Glutamatergic neuron (in vitro differentiated cells): ENCODE measurements at regions not wholly inside any gene's neighbourhood (a gene's known extent, or its start where the extent isn't known, plus 50 kb on each side); places are given as distances from the start of the nearest gene placed in this dataset.

ENCODE experiments used
- DNase-seq: peaks from one replicate; pipeline ENCODE4 v3.0.0; 2022
- H3K27ac Mint-ChIP-seq: one replicate; pipeline ENCODE4 v1.8.0; 2020; ENCODE audit warnings: mild to moderate bottlenecking, mixed read lengths, inconsistent platforms; ENCODE audit not compliant: unreplicated experiment
- H3K27me3 Mint-ChIP-seq: one replicate; pipeline ENCODE4 v1.8.0; 2020; ENCODE audit warnings: mild to moderate bottlenecking, moderate library complexity, mixed read lengths, inconsistent platforms; ENCODE audit not compliant: unreplicated experiment
- H3K36me3 Mint-ChIP-seq: one replicate; pipeline ENCODE4 v1.8.0; 2020; ENCODE audit warnings: mild to moderate bottlenecking, mixed read lengths, inconsistent platforms; ENCODE audit not compliant: unreplicated experiment
- H3K4me1 Mint-ChIP-seq: one replicate; pipeline ENCODE4 v1.8.0; 2020; ENCODE audit warnings: mild to moderate bottlenecking, low read depth, mixed read lengths, inconsistent platforms; ENCODE audit not compliant: unreplicated experiment
- H3K4me3 Mint-ChIP-seq: one replicate; pipeline ENCODE4 v1.8.0; 2020; ENCODE audit warnings: mild to moderate bottlenecking, mixed read lengths, inconsistent platforms; ENCODE audit not compliant: unreplicated experiment
- H3K9me3 Mint-ChIP-seq: one replicate; pipeline ENCODE4 v1.8.0; 2020; ENCODE audit warnings: mild to moderate bottlenecking, moderate library complexity, mixed read lengths, inconsistent platforms; ENCODE audit not compliant: unreplicated experiment
- TF ChIP-seq, protein P1 (sequence below): fragments of 200-600 bp; sonication (generic); IDR thresholded peaks from one replicate; pipeline ENCODE4 v1.5.0; 2021; ENCODE audit not compliant: partially characterized antibody, unreplicated experiment

- TF ChIP-seq, protein P1, sequence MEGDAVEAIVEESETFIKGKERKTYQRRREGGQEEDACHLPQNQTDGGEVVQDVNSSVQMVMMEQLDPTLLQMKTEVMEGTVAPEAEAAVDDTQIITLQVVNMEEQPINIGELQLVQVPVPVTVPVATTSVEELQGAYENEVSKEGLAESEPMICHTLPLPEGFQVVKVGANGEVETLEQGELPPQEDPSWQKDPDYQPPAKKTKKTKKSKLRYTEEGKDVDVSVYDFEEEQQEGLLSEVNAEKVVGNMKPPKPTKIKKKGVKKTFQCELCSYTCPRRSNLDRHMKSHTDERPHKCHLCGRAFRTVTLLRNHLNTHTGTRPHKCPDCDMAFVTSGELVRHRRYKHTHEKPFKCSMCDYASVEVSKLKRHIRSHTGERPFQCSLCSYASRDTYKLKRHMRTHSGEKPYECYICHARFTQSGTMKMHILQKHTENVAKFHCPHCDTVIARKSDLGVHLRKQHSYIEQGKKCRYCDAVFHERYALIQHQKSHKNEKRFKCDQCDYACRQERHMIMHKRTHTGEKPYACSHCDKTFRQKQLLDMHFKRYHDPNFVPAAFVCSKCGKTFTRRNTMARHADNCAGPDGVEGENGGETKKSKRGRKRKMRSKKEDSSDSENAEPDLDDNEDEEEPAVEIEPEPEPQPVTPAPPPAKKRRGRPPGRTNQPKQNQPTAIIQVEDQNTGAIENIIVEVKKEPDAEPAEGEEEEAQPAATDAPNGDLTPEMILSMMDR = no peak
- no peak overlapping the region for H3K27ac Mint-ChIP-seq
- no peak for DNase-seq
- H3K36me3 Mint-ChIP-seq = no peaks in the 10 kb centered on the region
- no peak overlapping the region for H3K4me3 Mint-ChIP-seq
- H3K9me3 Mint-ChIP-seq = peaks cover 2% of the 10 kb centered on the region
- H3K27me3 Mint-ChIP-seq = peaks cover 4% of the 10 kb centered on the region
- no peaks in the 10 kb centered on the region for H3K4me1 Mint-ChIP-seq
Measured at GRCh38 chr20:22509843-22510147, 74.6 kb downstream of the FOXA2 start.

- DNase-seq = no peak
- Mint-ChIP-seq H3K4me1 (no peaks in the 10 kb centered on the region), H3K36me3 (no peaks in the 10 kb centered on the region), H3K27me3 (peaks cover 4% of the 10 kb centered on the region), H3K4me3 (no peak overlapping the region), H3K9me3 (peaks cover 4% of the 10 kb centered on the region), H3K27ac (no peak overlapping the region)
- TF ChIP-seq, protein P1 = no peak
Measured at GRCh38 chr20:22509090-22509842, 75.1 kb downstream of the FOXA2 start.

DNA sequence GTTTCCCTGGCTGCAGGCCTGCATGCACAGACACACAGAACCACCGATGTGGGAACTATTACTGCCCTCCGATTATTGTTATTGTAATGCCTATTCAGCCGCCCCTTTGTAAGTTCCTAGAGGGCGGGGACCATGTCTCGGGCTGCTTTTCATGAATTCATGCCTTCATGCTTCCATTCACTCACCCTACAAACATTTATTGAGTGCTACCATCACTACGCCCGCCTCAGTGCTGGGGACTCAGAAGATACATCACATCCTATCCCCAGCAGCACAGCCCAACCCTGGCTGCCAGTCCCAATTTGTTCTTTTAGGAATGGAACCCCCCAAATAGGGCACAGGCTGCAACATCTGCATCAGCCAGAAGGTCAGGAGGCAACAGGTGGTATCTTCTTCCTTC lies 75.9 kb downstream of the FOXA2 start:
- DNase-seq = no peak
- peaks cover 4% of the 10 kb centered on the region for H3K9me3 Mint-ChIP-seq
- peaks cover 4% of the 10 kb centered on the region for H3K27me3 Mint-ChIP-seq
- no peak overlapping the region for H3K27ac Mint-ChIP-seq
- H3K4me3 Mint-ChIP-seq = no peak overlapping the region
- no peaks in the 10 kb centered on the region for H3K36me3 Mint-ChIP-seq
- TF ChIP-seq, protein P1 = no peak
- H3K4me1 Mint-ChIP-seq = no peaks in the 10 kb centered on the region

DNA sequence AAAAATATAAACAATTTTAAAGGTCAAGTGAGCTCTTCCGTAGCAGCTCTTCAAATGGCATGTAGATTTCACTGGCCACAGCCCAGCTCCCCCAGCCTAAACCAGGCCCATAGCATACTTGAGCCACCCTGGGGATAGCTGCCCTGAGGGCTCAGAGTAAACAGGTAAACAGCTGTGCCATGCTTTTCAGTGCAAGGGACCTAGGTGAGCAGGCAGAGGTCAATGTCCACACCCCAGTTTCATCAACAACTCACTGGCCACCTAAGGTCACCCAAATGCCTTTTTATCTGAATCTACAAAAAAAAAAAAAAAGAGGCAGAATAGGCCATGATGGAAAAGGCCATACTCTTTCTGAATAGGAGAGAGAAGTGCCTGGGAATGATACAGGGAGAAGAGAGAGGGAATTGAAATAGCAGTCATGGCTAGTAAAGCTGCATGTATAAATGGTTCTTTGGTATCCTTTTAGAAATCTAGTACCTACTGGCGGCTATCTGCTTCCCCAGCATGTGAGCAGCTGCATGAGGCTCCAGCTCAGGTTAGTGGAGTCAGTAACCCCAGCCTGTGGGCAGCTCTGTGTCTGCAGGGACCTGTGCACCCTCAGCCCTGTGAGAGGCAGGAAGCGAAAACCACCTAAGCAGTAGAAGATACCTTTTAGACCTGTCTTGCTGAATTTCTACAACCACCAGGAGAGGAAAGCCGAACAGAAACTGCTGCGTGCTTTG lies 77.0 kb downstream of the FOXA2 start:
- TF ChIP-seq, protein P1 = no peak
- no peak overlapping the region for H3K27ac Mint-ChIP-seq
- no peak overlapping the region for H3K4me3 Mint-ChIP-seq
- peaks cover 5% of the 10 kb centered on the region for H3K9me3 Mint-ChIP-seq
- DNase-seq = no peak
- H3K27me3 Mint-ChIP-seq = peaks cover 7% of the 10 kb centered on the region
- H3K36me3 Mint-ChIP-seq = no peaks in the 10 kb centered on the region
- H3K4me1 Mint-ChIP-seq = peaks cover 5% of the 10 kb centered on the region

DNA sequence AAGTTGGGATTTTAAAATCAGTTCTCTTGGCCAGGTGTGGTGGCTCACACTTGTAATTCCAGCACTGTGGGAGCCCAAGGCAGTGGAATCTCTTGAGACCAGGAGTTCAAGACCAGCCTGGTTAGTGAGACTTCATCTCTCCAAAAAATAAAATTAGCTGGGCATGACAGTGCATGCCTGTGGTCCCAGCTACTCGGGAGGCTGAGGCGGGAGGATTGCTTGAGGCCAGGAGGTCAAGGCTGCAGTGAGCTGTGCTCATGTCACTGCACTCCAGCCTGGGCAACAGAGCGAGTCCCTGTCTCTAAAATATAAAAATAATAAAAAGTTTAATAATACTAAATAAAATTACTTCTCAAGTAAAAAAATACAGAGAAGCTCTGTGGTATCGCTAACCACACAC lies 77.5 kb downstream of the FOXA2 start:
- H3K27me3 Mint-ChIP-seq = peaks cover 9% of the 10 kb centered on the region
- no peak overlapping the region for H3K4me3 Mint-ChIP-seq
- TF ChIP-seq, protein P1 = no peak
- no peak for DNase-seq
- no peak overlapping the region for H3K27ac Mint-ChIP-seq
- no peaks in the 10 kb centered on the region for H3K36me3 Mint-ChIP-seq
- peaks cover 5% of the 10 kb centered on the region for H3K9me3 Mint-ChIP-seq
- peaks cover 9% of the 10 kb centered on the region for H3K4me1 Mint-ChIP-seq
